Dedifferentiated amniotic fluid mesenchymal stem cell (primary cell): ENCODE measurements at regions not wholly inside any gene's neighbourhood (a gene's known extent, or its start where the extent isn't known, plus 50 kb on each side); places are given as distances from the start of the nearest gene placed in this dataset.

Source experiments
- DNase-seq: peaks from one replicate; pipeline ENCODE4 v3.0.0-alpha.2; 2016; ENCODE audit errors: extremely low spot score

DNA sequence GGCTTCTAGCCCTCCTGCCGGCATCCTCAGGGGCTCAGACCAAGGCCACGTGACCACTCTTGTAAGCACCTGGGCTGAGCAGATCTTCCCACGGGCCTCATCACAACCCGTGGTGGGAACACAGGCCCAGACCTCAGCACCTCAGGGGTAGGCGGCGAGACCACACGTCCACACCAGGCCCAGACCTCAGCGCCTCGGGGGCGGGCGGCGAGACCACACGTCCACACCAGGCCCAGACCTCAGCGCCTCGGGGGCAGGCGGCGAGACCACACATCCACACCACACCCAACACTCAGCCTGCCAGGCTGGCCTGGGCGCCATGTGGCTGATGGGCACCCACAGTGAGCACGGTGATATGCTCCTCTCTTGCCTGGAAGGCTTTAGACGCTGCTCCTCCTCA, 334.4 kb upstream of the SALL3 start:
- DNase-seq = no peak

GRCh38 chr18:78647018-78647417, 332.6 kb upstream of the SALL3 start:
- DNase-seq = no peak

DNA sequence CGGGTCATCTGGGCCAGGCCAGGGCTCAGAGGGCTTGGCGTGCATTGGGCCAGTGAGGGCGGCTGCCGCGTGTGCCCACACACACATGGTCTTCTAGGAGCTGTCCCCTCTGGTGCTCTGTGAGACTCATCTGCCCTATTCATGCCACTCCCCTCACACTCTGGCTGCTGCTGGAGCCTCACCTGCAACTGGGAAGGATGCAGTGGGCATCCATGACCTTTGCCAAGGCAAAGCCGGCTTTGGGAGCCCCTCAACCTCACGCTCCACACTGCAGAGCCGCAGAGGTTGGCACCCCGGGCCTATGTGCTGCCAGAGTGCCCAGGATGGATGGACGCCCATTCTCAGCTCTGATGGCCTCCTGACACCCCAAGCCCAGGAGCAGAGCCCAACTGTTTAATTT, 330.2 kb upstream of the SALL3 start:
- no peak for DNase-seq

- no peak for DNase-seq
Measured at GRCh38 chr18:78650926-78651325, 328.7 kb upstream of the SALL3 start.

GRCh38 chr18:78652001-78652545, 327.5 kb upstream of the SALL3 start:
- no peak for DNase-seq

- DNase-seq = no peak
Measured at GRCh38 chr18:78655921-78656320, 323.7 kb upstream of the SALL3 start.

GRCh38 chr18:78656346-78656925, 323.2 kb upstream of the SALL3 start:
- no peak for DNase-seq

GRCh38 chr18:78658531-78658930, 321.1 kb upstream of the SALL3 start:
- DNase-seq = no peak

- DNase-seq = no peak
Measured at GRCh38 chr18:78659057-78659456, 320.6 kb upstream of the SALL3 start.

- DNase-seq = no peak
Measured at GRCh38 chr18:78659748-78660147, 319.9 kb upstream of the SALL3 start.

GRCh38 chr18:78660311-78660710, 319.3 kb upstream of the SALL3 start:
- no peak for DNase-seq

DNA sequence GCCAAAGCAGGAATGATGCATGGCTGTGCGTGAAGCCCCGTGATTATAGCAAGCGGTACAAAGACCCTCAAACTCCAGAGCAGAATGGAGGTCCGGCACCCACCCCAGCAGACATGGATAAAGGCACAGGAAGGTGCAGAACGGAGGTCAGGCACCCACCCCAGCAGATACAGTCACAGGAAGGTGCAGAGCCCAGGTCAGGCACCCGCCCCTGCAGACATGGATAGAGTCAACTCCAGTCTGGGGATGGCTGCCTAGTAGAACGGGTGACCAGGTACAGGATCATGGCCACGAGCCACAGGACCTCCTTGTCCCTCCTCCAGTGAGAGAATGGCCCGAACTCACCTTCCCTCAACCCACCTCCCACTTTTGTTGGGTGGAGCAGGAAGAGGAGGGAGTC, 318.3 kb upstream of the SALL3 start:
- no peak for DNase-seq

GRCh38 chr18:78662879-78663278, 316.7 kb upstream of the SALL3 start:
- no peak for DNase-seq

DNA sequence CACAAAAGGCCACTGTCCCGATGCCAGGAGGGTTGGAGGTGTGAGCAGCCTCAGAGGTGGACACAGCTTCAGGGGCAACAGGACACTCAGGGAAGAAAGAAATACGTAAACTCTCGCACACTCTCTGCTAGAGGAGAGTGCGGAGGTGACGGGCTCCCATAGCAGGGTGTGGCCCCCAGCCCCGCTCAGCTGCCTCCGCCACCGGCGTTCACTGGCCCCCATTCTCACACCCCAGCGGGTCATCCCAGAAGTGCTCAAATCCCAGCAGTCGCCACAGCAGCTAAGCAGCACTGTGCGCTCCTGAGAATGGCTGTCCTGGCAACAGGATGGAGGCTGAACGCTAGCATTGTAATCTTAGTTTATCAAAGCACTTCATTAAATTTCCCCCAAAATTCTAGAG, 315.6 kb upstream of the SALL3 start:
- no peak for DNase-seq

DNA sequence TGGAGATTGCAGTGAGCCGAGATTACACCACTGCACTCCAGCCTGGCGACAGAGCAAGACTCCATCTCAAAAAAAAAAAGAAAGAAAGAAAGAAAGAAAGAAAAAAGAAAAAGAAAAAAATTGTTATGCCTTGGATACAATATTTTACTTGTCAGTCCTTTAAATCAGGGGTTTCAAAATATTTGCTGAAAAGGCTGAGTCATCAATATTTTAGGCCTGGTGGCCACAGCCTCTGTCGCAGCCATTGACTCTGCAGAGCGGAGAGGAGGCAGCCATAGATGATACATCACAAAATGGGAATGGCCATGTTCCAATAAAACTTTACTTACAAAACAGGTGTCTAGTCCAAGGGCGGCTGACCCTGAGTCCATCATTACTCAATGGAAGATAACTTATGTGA, 314.8 kb upstream of the SALL3 start:
- no peak for DNase-seq

- no peak for DNase-seq
Measured at GRCh38 chr18:78665644-78666043, 314.0 kb upstream of the SALL3 start.

DNA sequence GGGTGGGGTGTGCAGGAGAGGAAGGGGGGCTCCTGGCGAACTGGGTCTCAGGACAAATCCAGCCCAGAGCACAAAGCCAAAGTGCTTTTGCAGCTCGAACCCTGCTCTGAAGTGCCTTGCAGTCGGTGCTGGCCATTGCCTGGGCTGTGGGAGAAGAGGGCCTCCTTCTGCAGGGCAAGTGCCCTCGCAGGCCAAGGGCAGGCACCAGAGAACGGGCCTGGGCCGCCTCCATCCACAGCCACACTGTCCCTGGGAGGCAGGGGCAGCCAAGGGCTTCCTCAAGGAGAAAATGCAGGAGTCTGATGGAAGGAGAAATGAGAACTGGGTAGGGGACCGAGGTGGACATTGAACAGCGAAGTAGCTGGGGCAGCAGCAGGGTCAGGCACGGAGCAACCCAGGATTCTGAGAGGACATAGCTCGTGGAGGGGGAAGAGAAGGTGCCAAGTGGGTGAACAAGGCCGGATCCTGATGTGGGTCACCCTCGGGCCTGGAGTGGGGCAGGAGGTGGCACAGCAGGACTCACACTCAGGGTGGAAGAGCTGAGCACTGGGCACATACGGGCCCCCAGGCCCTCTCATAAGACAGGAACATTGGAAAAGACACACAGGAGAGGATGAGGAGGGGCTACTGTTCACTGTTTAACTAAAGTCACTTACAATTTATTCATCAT, 312.8 kb upstream of the SALL3 start:
- DNase-seq = no peak

- DNase-seq = no peak
Measured at GRCh38 chr18:78670778-78671391, 308.7 kb upstream of the SALL3 start.

DNA sequence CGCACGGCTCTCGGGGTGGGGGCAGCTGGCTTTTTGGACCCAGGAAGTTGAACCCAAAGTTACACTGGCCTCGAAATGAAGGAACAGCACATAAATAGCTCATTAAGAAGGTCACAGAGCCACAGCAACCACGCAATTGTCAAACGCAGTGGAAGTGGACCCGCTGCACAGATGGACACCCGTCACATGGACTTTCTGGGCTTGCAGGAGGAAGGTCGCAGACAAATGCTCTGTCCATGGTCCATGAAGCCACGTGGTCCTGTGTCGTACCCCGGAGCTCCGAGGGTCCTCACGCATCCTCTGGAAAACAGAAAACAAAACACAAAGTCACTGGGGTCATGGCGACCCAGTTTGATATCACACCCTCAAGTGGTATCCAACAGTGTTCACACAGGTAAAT, 308.1 kb upstream of the SALL3 start:
- DNase-seq = no peak

DNA sequence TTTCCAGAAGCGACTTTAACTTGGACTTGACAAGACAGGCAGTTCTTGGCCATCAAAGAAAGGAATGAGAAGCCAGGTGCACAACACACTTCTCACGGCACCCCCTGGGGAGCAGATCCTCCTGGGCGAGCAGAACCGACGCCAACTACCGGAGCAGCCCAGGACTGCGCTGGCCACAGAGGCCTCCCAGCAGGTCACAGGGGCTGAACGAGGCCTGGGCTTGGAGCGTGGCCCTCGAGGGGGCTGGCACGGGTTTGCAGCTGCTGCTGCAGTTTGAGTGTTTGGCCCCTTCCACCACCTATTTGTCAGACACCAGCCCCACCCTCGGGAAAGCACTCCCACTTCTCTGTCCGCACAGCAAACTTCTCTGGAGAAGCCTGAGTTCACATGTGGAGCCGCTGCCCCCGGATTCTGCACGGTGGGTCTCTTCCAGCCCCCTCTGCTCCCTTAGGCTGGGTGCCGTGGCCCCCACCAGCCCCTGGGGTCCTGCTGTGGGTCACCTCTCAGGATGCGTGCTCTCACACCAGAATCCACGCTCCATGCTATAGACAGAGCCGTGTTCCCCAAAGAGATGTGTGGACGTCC, 306.7 kb upstream of the SALL3 start:
- no peak for DNase-seq

DNA sequence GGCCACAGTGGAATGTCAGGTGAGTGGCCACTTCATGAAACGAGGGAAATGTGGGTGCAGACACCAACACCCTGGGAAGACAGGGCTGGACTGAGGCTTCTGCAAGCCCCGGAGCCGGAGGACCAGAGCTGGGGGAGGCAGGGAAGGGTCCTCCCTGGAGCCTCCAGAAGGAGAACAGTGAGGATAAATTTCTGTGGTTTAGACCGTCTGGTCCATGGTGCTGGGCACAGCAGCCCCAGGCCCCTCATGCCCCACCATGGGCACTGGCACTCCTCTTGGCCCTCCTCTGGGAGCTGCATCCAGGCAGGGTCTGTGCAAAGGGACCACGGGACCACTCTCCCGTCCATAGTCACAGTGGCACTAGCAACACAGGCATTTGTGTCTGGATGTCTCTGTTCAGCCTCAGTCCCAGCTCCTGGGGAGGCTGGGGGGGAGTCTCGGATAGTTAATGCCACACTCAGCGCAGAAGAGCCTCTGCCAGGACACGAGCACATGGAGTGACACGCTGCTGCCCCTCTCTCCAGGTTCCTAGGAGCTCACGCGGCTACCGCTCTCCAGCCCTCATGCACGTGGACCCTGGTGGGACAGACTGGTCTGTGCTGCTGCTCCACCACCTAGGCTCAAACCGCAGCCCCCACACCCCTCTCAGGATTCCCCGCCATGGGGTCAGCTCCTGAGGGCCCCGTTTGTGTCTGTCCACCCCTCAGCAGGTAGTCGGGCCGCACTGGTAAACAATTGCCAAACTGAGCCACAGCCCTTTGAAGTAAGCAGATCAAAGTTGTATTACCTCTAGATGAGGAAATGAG, 305.9 kb upstream of the SALL3 start:
- DNase-seq = no peak

DNA sequence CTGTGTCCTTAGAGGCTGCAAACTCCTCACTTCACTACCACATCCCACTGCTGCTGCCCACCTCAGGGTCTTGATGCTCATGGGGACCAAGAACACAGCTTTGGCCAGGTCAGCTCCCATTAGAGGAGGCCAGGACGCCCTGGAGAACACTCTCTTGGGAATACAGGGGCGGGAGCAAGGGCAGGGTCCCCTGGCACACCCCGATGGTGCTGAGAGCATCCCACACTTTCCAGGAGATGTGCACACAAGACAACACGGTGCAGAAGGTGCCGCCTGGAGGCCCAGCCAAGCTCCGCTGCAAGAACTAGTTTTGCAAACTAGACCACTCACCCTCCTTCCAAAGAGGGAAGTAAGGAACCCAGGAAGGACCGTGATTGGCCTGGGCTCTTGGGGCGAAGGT, 304.4 kb upstream of the SALL3 start:
- no peak for DNase-seq
